Neural progenitor cell (in vitro differentiated cells): ENCODE measurements at regions not wholly inside any gene's neighbourhood (a gene's known extent, or its start where the extent isn't known, plus 50 kb on each side); places are given as distances from the start of the nearest gene placed in this dataset.

Source experiments
- EZH2 ChIP-seq: fragments of 200-600 bp; sonication (generic); IDR thresholded peaks from 2 replicates; pipeline ENCODE4 v1.6.1; 2017; ENCODE audit warnings: antibody characterized with exemption, mild to moderate bottlenecking, moderate library complexity
- EZH2phosphoT487 ChIP-seq: fragments of 200-600 bp; sonication (generic); IDR thresholded peaks from 2 replicates; pipeline ENCODE4 v1.6.1; 2017; ENCODE audit warnings: antibody characterized with exemption
- TF ChIP-seq, protein P1 (sequence below): fragments of 200-600 bp; sonication (generic); IDR thresholded peaks from 2 replicates; pipeline ENCODE4 v1.5.1; 2017; ENCODE audit warnings: antibody characterized with exemption, mild to moderate bottlenecking

DNA sequence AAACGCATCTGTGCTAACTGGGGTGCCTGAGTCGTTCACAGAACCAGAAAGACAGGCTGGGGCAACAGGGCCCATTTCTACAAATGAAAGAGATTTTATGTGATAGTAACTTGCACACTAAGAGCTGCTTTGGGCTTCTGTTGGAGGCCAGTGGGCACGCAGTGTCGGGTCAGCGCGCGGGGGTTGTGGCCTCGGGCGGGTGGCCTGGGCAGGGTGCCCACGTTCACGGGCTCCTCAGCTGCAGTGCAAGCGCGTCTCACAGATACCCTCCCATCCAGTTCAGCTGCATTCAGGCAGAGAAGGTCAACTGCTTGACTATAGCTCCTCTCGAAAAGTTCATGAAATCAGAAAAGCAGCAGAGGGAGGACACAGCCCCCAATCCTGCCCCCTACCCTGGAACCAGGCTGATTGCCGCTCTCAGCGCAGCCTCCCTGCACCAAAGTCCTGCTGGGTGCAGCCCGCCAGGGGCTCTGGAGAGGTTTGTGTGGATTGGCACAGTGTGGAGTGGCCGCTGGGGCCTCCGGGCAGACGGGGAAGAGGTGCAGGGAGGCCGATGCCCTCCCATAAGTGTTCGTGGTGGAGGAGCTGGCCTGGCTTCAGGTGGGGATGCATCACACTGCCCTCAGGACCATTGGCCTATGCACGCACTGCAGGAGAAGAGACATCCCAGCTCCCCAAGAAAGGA is 582.8 kb downstream of the TCERG1L start:
- TF ChIP-seq, protein P1, sequence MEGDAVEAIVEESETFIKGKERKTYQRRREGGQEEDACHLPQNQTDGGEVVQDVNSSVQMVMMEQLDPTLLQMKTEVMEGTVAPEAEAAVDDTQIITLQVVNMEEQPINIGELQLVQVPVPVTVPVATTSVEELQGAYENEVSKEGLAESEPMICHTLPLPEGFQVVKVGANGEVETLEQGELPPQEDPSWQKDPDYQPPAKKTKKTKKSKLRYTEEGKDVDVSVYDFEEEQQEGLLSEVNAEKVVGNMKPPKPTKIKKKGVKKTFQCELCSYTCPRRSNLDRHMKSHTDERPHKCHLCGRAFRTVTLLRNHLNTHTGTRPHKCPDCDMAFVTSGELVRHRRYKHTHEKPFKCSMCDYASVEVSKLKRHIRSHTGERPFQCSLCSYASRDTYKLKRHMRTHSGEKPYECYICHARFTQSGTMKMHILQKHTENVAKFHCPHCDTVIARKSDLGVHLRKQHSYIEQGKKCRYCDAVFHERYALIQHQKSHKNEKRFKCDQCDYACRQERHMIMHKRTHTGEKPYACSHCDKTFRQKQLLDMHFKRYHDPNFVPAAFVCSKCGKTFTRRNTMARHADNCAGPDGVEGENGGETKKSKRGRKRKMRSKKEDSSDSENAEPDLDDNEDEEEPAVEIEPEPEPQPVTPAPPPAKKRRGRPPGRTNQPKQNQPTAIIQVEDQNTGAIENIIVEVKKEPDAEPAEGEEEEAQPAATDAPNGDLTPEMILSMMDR = no peak
- TF ChIP-seq EZH2phosphoT487 = no peak
- no peak for TF ChIP-seq EZH2
